HCT116 (cell line): ENCODE measurements at regions not wholly inside any gene's neighbourhood (a gene's known extent, or its start where the extent isn't known, plus 50 kb on each side); places are given as distances from the start of the nearest gene placed in this dataset.

Experiments
- ATAC-seq: fragments of 200-7000 bp; cut with Tn5 transposase; 2 replicates; pipeline ENCODE4 v1.9.1; 2020; ENCODE audit warnings: mild to moderate bottlenecking, moderate library complexity
- BruUV-seq: library from RNA; stranded (reverse); fragments of 400-500 nt; replicated peaks from 2 replicates; lab custom pipeline; 2021; lab: Mats Ljungman, UMichigan
- CTCF ChIA-PET: fragments of 300-600 bp; sonication (Branson Sonifier 250); formaldehyde crosslinking; loops from one replicate; lab custom pipeline; 2021; ENCODE audit warnings: antibody characterized with exemption; lab: Charles Lee
- POLR2A ChIA-PET: fragments of 300-600, 350-600 bp; sonication (Branson Sonifier 250); formaldehyde crosslinking; loops from one replicate; lab custom pipeline; 2021; ENCODE audit warnings: antibody characterized with exemption; lab: Charles Lee
- RAD21 ChIA-PET, 2 experiments: fragments of 300-600 bp; sonication (Branson Sonifier 250); formaldehyde crosslinking; loops; one replicate each; lab custom pipeline; 2023; ENCODE audit warnings: low total read pairs in 2 of 2; ENCODE audit not compliant: uncharacterized antibody in 2 of 2, unreplicated experiment in 2 of 2, low non-redundant PET in 1 of 2; lab: Charles Lee
- DNase-seq: peaks from one replicate; pipeline ENCODE4 v3.0.0-alpha.2; 2010; ENCODE audit warnings: low read depth, low spot score
- H2AFZ ChIP-seq: fragments of 200-600 bp; shearing (Covaris generic), sonication (generic); 2 replicates; pipeline ENCODE4 v1.6.1; 2017; ENCODE audit warnings: low read depth, mixed run types, mixed read lengths, antibody characterized with exemption, low read length; ENCODE audit not compliant: poor library complexity, severe bottlenecking
- H3K27ac ChIP-seq: 2 replicates; pipeline ENCODE4 v1.5.1; 2012; ENCODE audit warnings: low read depth, low read length
- H3K27me3 ChIP-seq: fragments of 200-600 bp; sonication (generic); 2 replicates; pipeline ENCODE4 v1.6.1; 2016; ENCODE audit warnings: mixed run types, low read length, mixed read lengths; ENCODE audit not compliant: insufficient read depth
- H3K36me3 ChIP-seq, 2 experiments: fragments of 200-500 bp in 1 of 2; fragments of 200-600 bp in 1 of 2; sonication (Bioruptor generic) in 1 of 2; sonication (generic) in 1 of 2; 2 replicates each; pipeline versions ENCODE4 v1.5.1 to v1.6.1; 2014 to 2016; ENCODE audit warnings: low read length in 2 of 2, inconsistent platforms in 1 of 2, mixed read lengths in 1 of 2, mixed run types in 1 of 2; ENCODE audit not compliant: insufficient read depth in 2 of 2, control insufficient read depth in 1 of 2
- H3K4me1 ChIP-seq, 2 experiments: fragments of 200-600 bp in 1 of 2; sonication (generic) in 1 of 2; 2 replicates each; pipeline versions ENCODE4 v1.5.1 to v1.6.1; 2012 to 2017; ENCODE audit warnings: low read length in 2 of 2, inconsistent platforms in 1 of 2, mild to moderate bottlenecking in 1 of 2, mixed read lengths in 1 of 2, mixed run types in 1 of 2, moderate library complexity in 1 of 2; ENCODE audit not compliant: insufficient read depth in 2 of 2, control insufficient read depth in 1 of 2
- H3K4me2 ChIP-seq: fragments of 200-600 bp; sonication (generic); 2 replicates; pipeline ENCODE4 v1.6.1; 2017; ENCODE audit warnings: mixed run types, low read length, mixed read lengths
- H3K4me3 ChIP-seq, 2 experiments: fragments of 200-600 bp in 1 of 2; sonication (generic) in 1 of 2; replicated peaks in 1 of 2; 2 replicates each; pipeline ENCODE4 v1.5.1; 2011 to 2016; ENCODE audit warnings: low read length in 2 of 2, control low read depth in 1 of 2, low read depth in 1 of 2, mild to moderate bottlenecking in 1 of 2, mixed read lengths in 1 of 2, mixed run types in 1 of 2
- H3K79me2 ChIP-seq: fragments of 200-600 bp; sonication (generic); 2 replicates; pipeline ENCODE4 v1.6.1; 2017; ENCODE audit warnings: mild to moderate bottlenecking, mixed run types, low read length, moderate library complexity, mixed read lengths; ENCODE audit not compliant: insufficient read depth
- H3K9ac ChIP-seq: fragments of 200-600 bp; sonication (generic); 2 replicates; pipeline ENCODE4 v1.6.1; 2016; ENCODE audit warnings: low read length, mixed read lengths
- H3K9me2 ChIP-seq: fragments of 200-600 bp; sonication (generic), shearing (Covaris generic); 2 replicates; pipeline ENCODE4 v1.6.1; 2017; ENCODE audit warnings: mixed run types, mild to moderate bottlenecking, moderate library complexity; ENCODE audit not compliant: insufficient read depth
- H3K9me3 ChIP-seq, 2 experiments: fragments of 200-500 bp in 1 of 2; fragments of 200-600 bp in 1 of 2; sonication (Bioruptor generic) in 1 of 2; sonication (generic) in 1 of 2; 2 replicates each; pipeline ENCODE4 v1.6.1; 2014 to 2017; ENCODE audit warnings: low read length in 2 of 2, mixed read lengths in 2 of 2, inconsistent platforms in 1 of 2, low read depth in 1 of 2, mild to moderate bottlenecking in 1 of 2, mixed run types in 1 of 2, moderate library complexity in 1 of 2; ENCODE audit not compliant: control insufficient read depth in 1 of 2, insufficient read depth in 1 of 2
- H4K20me1 ChIP-seq: fragments of 200-600 bp; sonication (generic), shearing (Covaris generic); 2 replicates; pipeline ENCODE4 v1.6.1; 2017; ENCODE audit warnings: mixed run types, mild to moderate bottlenecking, moderate library complexity; ENCODE audit not compliant: insufficient read depth
- ATF3 ChIP-seq: IDR thresholded peaks from 2 replicates; pipeline ENCODE4 v1.6.1; 2012
- CBX3 ChIP-seq: IDR thresholded peaks from 2 replicates; pipeline ENCODE4 v1.6.1; 2012; ENCODE audit warnings: low read depth
- CEBPB ChIP-seq: IDR thresholded peaks from 2 replicates; pipeline ENCODE4 v1.6.1; 2012; ENCODE audit warnings: low read depth
- CTCF ChIP-seq, 3 experiments: fragments of 200-600 bp in 1 of 3; sonication (generic) in 1 of 3; IDR thresholded peaks in 2 of 3; conservative IDR thresholded peaks in 1 of 3; 2 replicates each; pipeline ENCODE4 v1.5.1; 2012 to 2017; ENCODE audit warnings: low read depth in 2 of 3, low read length in 2 of 3, antibody characterized with exemption in 1 of 3, borderline replicate concordance in 1 of 3, control low read depth in 1 of 3, mild to moderate bottlenecking in 1 of 3, mixed read lengths in 1 of 3, mixed run types in 1 of 3, moderate library complexity in 1 of 3; ENCODE audit not compliant: insufficient read depth in 1 of 3
- ELF1 ChIP-seq: IDR thresholded peaks from 2 replicates; pipeline ENCODE4 v1.6.1; 2012; ENCODE audit warnings: low read depth, borderline replicate concordance
- EZH2 ChIP-seq: fragments of 200-600 bp; sonication (generic); IDR thresholded peaks from 2 replicates; pipeline ENCODE4 v1.6.1; 2017; ENCODE audit warnings: antibody characterized with exemption, mixed run types
- EZH2phosphoT487 ChIP-seq: fragments of 200-600 bp; IDR thresholded peaks from 2 replicates; pipeline ENCODE4 v1.6.1; 2018; ENCODE audit warnings: antibody characterized with exemption, borderline replicate concordance
- FOSL1 ChIP-seq: IDR thresholded peaks from 2 replicates; pipeline ENCODE4 v1.6.1; 2012; ENCODE audit warnings: low read depth
- JUND ChIP-seq: IDR thresholded peaks from 2 replicates; pipeline ENCODE4 v1.6.1; 2012
- MAX ChIP-seq: IDR thresholded peaks from 2 replicates; pipeline ENCODE4 v1.6.1; 2012
- POLR2AphosphoS5 ChIP-seq: IDR thresholded peaks from 2 replicates; pipeline ENCODE4 v1.6.1; 2011; ENCODE audit warnings: mild to moderate bottlenecking, low read depth, low read length, moderate library complexity
- RAD21 ChIP-seq: IDR thresholded peaks from 2 replicates; pipeline ENCODE4 v1.6.1; 2012; ENCODE audit warnings: low read depth, mild to moderate bottlenecking
- SP1 ChIP-seq: IDR thresholded peaks from 2 replicates; pipeline ENCODE4 v1.6.1; 2012; ENCODE audit warnings: low read depth
- SRF ChIP-seq: IDR thresholded peaks from 2 replicates; pipeline ENCODE4 v1.6.1; 2012; ENCODE audit warnings: low read depth
- YY1 ChIP-seq: IDR thresholded peaks from 2 replicates; pipeline ENCODE4 v1.6.1; 2011; ENCODE audit warnings: low read length, low read depth, moderate library complexity, mild to moderate bottlenecking; ENCODE audit not compliant: insufficient replicate concordance; ENCODE audit errors: extremely low read depth
- ZBTB33 ChIP-seq: IDR thresholded peaks from 2 replicates; pipeline ENCODE4 v1.6.1; 2011; ENCODE audit warnings: mild to moderate bottlenecking, low read length, moderate library complexity; ENCODE audit not compliant: insufficient replicate concordance; ENCODE audit errors: extremely low read depth
- ZNF274 ChIP-seq: fragments of 200-500 bp; sonication (Bioruptor generic); IDR thresholded peaks from 2 replicates; pipeline ENCODE4 v1.6.1; 2014; ENCODE audit warnings: mild to moderate bottlenecking, low read depth, low read length, inconsistent platforms
- intact Hi-C: fragments of 100-400 bp; cut with micrococcal nuclease; formaldehyde crosslinking; loops from 2 replicates; pipeline ENCODE4 v1.10.0; 2022

- no peak for ATAC-seq
- Histone ChIP-seq H3K9me3 (no peaks in the 10 kb centered on the region), H3K4me3 (no peak overlapping the region), H3K4me2 (no peak overlapping the region), H3K27me3 (no peaks in the 10 kb centered on the region), H4K20me1 (no peaks in the 10 kb centered on the region), H3K79me2 (no peaks in the 10 kb centered on the region), H3K27ac (no peak overlapping the region), H2AFZ (no peak overlapping the region), H3K9ac (no peak overlapping the region), H3K36me3 (no peaks in the 10 kb centered on the region), H3K4me1 (no peaks in the 10 kb centered on the region), H3K9me2 (no peaks in the 10 kb centered on the region)
- ChIA-PET CTCF (no interaction called here), RAD21 (no interaction called here), POLR2A (no interaction called here)
- intact Hi-C loops: no loop called here
- TF ChIP-seq SP1 (no peak), CTCF (IDR thresholded peaks at IDR 0.05 in 2 of 3, conservative IDR thresholded peaks at IDR 0.05 in 1 of 3; ENCODE audit: borderline replicate concordance in 1 of 3, insufficient read depth in 1 of 3, low read depth in 2 of 3, low read length in 2 of 3) (no peak), ATF3 (no peak), JUND (no peak), POLR2AphosphoS5 (no peak), RAD21 (no peak), CEBPB (no peak), EZH2 (no peak), EZH2phosphoT487 (no peak), FOSL1 (no peak), ELF1 (no peak), SRF (no peak), ZBTB33 (no peak), MAX (no peak), ZNF274 (no peak), YY1 (no peak), CBX3 (no peak)
- DNase-seq: no peak
- BruUV-seq: no TSS peak
Measured at GRCh38 chr5:91478096-91478495, 95.0 kb upstream of the ARRDC3 start.
